ENCODE measurements at regions not wholly inside any gene's neighbourhood (a gene's known extent, or its start where the extent isn't known, plus 50 kb on each side); places are given as distances from the start of the nearest gene placed in this dataset.

DNA sequence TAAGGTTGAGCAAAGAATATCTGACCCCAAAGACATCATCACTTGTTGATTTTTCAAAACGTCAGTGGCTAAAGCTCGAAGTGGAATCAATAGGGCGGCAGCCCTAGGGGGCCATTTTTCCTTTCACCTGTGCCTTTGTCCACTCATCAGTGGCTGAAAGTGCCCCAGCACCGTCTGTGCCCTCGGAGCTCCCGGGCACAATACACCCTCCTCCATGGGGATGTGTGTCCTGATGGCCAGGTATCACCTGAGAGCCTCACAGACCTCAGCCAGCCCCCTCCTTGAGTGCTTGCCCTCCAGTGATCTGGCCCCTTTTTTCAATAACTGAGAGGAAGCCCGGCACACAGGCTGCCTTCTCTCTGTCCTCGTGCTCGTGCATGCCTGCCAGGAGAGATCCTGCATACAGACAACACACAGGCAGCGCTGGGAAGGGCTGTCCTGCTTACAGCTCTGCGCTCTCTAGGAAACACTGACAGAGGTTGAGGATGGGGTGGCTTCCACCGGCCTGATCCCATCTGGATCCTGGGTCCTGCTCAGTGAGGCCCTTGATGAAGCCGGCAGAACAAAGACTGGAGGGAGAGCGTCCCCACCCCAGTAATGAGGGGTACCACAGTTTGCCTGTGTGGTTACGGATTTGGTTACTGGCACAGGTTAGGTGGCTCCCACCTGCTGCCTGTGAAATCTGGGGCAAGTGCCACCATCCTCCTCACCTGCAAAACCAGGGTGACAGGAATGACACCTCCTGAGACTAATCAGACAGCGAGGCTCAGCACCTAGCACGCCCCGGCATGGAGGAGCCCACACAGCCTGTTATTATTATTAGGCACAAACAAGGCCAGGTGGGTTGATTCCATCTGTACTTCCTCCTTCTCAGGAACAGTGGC is 197.5 kb upstream of the RAB6C start:
- no peaks in the 10 kb centered on the region for H3K9me3 Mint-ChIP-seq
- no peaks in the 10 kb centered on the region for H3K4me1 Mint-ChIP-seq (ENCODE audit: low read depth)
- CTCF ChIA-PET, result no interaction called here
- H3K4me3 Mint-ChIP-seq, result no peak overlapping the region
- H3K27ac Mint-ChIP-seq, result no peak overlapping the region
- peaks cover 5% of the 10 kb centered on the region for H3K27me3 Mint-ChIP-seq (ENCODE audit: low read depth)
- no peaks in the 10 kb centered on the region for H3K36me3 Mint-ChIP-seq (ENCODE audit: low read depth)
- no peak for DNase-seq
- intact Hi-C loops (cut with micrococcal nuclease), result no loop called here

DNA sequence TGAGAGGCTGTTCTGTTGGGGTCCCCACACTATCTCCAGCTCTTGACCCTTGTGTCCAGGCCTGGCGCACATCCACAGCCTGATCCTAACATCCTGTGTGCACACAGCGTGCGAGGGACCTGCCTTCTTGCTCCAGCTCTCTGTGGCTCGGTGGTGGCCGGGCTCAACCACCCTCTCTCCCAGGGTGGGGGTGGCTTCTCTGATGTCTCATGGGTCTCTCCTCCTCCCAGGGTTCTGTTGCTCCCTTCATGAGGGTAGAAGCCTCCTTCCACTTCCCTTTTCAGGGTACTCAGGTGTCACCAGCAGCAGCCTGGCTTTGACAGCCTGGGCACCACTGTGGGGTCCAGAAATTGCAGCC is 196.9 kb upstream of the RAB6C start:
- CTCF ChIA-PET, result no interaction called here
- intact Hi-C loops (cut with micrococcal nuclease), result no loop called here
- no peaks in the 10 kb centered on the region for H3K9me3 Mint-ChIP-seq
- no peak for DNase-seq
- no peaks in the 10 kb centered on the region for H3K4me1 Mint-ChIP-seq (ENCODE audit: low read depth)
- peaks cover 5% of the 10 kb centered on the region for H3K27me3 Mint-ChIP-seq (ENCODE audit: low read depth)
- H3K4me3 Mint-ChIP-seq, result no peak overlapping the region
- H3K27ac Mint-ChIP-seq, result no peak overlapping the region
- H3K36me3 Mint-ChIP-seq (ENCODE audit: low read depth), result no peaks in the 10 kb centered on the region

DNA sequence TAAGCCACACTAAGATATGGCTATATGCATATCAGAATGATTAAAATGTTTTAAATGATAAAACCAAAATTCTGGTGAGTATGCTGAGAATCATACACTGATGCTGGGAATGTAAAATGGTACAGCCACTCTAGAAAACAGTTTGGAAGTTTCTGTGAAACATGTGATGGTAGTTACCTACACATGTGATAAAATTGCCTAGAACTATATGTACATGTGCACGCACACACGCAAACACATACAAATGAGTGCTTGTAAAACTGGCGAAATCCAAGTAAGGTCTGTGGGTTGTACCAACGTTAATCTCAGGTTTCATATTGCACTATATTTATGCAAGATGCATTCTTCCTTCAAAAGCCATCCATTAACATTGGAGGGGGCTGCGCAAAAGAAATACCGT is 195.0 kb upstream of the RAB6C start:
- no peak overlapping the region for H3K27ac Mint-ChIP-seq
- no peak overlapping the region for H3K4me3 Mint-ChIP-seq
- H3K9me3 Mint-ChIP-seq, result no peaks in the 10 kb centered on the region
- intact Hi-C loops (cut with micrococcal nuclease), result no loop called here
- DNase-seq, result no peak
- no peaks in the 10 kb centered on the region for H3K36me3 Mint-ChIP-seq (ENCODE audit: low read depth)
- CTCF ChIA-PET, result no interaction called here
- H3K27me3 Mint-ChIP-seq (ENCODE audit: low read depth), result peaks cover 3% of the 10 kb centered on the region
- H3K4me1 Mint-ChIP-seq (ENCODE audit: low read depth), result no peaks in the 10 kb centered on the region

DNA sequence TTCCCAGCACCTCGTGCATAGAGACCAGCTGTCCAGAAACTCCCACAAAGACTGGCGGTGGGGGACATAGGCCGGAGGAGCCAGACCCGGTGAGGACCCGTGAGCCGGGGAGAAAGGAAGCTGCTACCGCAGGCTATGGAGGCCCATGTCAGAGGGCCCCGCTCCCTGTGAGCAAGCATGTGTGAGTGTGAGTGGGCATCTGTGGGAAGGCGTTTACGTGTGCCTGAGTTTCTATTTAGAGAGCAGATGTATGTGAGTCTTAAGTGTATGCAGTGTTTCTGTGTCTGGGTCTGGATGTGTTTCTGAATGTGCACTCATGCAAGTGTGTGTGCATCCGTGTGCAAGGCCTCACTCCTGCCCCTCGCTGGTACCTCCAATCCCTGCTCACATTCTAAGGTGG is 187.8 kb upstream of the RAB6C start:
- Mint-ChIP-seq H3K9me3 (no peaks in the 10 kb centered on the region), H3K4me1 (ENCODE audit: low read depth) (no peaks in the 10 kb centered on the region), H3K4me3 (no peak overlapping the region), H3K27me3 (ENCODE audit: low read depth) (peaks cover 9% of the 10 kb centered on the region), H3K36me3 (ENCODE audit: low read depth) (no peaks in the 10 kb centered on the region), H3K27ac (no peak overlapping the region)
- intact Hi-C loops (cut with micrococcal nuclease), result no loop called here
- CTCF ChIA-PET, result no interaction called here
- DNase-seq, result no peak

DNA sequence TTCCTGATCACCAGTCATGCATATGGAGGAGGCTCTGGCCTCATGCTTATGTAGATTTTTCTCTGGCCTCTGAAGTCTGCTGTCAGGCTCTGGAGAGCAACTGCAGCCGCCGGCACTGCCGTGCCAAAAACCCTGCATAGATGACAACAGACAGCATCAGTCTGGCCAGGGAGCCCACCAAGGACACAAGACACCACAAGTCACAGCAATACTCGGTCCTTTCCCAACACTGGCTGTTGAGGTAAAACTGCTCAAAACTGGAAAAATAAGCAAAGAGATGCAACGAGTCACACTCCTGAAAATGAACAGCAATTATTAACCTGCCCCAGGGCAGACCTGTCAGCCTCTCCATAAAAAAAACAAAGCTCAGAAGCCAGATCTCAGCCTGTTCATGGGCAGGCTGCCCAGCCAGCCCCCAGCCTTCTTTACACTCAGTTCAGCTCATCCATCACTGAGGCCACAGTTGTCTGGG is 186.0 kb upstream of the RAB6C start:
- no peaks in the 10 kb centered on the region for H3K9me3 Mint-ChIP-seq
- H3K36me3 Mint-ChIP-seq (ENCODE audit: low read depth), result no peaks in the 10 kb centered on the region
- H3K4me1 Mint-ChIP-seq (ENCODE audit: low read depth), result no peaks in the 10 kb centered on the region
- intact Hi-C loops (cut with micrococcal nuclease), result no loop called here
- no peak for DNase-seq
- CTCF ChIA-PET, result no interaction called here
- no peak overlapping the region for H3K27ac Mint-ChIP-seq
- H3K27me3 Mint-ChIP-seq (ENCODE audit: low read depth), result peaks cover 9% of the 10 kb centered on the region
- no peak overlapping the region for H3K4me3 Mint-ChIP-seq

DNA sequence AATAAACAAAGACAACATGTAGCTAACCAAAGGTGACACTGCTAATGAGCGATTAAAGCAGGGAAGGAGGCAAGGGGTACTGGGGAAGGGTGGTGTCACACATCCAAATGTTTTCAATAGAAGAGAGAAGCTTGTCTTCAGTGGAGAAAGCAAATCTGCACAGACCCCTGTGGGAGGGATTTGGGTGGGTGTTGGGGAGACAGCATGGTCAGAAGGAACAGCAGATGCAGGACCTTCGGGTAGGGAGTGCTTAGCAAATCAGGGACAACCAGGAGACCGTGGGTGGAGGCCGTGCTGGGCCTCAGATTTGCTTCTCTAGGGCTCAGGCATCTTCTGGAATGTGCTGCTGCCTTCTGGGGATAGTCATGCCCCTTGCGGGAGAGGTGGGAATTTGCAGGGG is 185.3 kb upstream of the RAB6C start:
- no peak for DNase-seq
- no peaks in the 10 kb centered on the region for H3K9me3 Mint-ChIP-seq
- H3K4me1 Mint-ChIP-seq (ENCODE audit: low read depth), result no peaks in the 10 kb centered on the region
- CTCF ChIA-PET, result no interaction called here
- intact Hi-C loops (cut with micrococcal nuclease), result no loop called here
- H3K36me3 Mint-ChIP-seq (ENCODE audit: low read depth), result no peaks in the 10 kb centered on the region
- H3K27me3 Mint-ChIP-seq (ENCODE audit: low read depth), result peaks cover 9% of the 10 kb centered on the region
- no peak overlapping the region for H3K27ac Mint-ChIP-seq
- no peak overlapping the region for H3K4me3 Mint-ChIP-seq

DNA sequence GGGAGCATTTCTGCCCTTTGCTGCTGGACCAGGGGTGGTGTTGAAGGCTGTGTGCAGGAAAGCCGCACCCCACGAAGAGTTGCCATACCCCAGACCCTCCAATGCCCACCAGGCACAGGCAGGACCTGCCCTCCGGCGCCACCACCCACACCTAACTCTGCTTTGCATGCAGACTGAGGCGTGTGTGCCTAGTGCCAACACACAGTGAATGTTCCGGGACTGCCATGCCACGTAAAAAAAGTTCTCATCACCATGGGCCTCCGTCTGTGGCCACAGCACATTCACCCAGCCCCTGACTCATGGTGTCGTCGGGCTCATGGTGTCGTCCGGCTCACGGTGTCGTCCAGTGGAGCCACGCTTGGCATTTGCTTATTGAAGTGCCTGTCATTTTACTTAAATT is 184.9 kb upstream of the RAB6C start:
- intact Hi-C loops (cut with micrococcal nuclease), result no loop called here
- Mint-ChIP-seq H3K27ac (no peak overlapping the region), H3K36me3 (ENCODE audit: low read depth) (no peaks in the 10 kb centered on the region), H3K4me3 (no peak overlapping the region), H3K9me3 (no peaks in the 10 kb centered on the region), H3K27me3 (ENCODE audit: low read depth) (peaks cover 9% of the 10 kb centered on the region), H3K4me1 (ENCODE audit: low read depth) (no peaks in the 10 kb centered on the region)
- no peak for DNase-seq
- CTCF ChIA-PET, result no interaction called here

DNA sequence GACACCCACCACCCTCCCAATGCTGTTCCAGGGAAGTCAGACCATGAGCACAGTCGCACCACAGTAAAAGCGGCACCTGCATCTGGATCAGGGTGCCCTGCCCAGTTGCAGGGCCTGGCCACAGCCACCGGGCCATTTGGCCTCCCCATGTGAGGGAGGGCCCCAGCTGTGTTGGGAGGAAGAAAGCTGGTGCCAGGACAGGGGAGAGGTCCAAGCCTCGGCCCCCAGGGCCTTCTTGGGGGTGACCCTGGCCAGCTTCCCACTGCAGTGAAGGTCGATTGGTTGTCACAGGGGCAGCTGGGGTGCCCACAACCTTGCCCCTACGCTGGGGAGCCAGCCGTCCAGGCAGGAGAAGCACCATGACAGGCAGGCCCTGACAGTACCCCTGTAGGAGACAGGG is 183.2 kb upstream of the RAB6C start:
- no peak overlapping the region for H3K4me3 Mint-ChIP-seq
- H3K9me3 Mint-ChIP-seq, result no peaks in the 10 kb centered on the region
- peaks cover 9% of the 10 kb centered on the region for H3K27me3 Mint-ChIP-seq (ENCODE audit: low read depth)
- CTCF ChIA-PET, result no interaction called here
- no peak for DNase-seq
- no peaks in the 10 kb centered on the region for H3K36me3 Mint-ChIP-seq (ENCODE audit: low read depth)
- H3K27ac Mint-ChIP-seq, result no peak overlapping the region
- intact Hi-C loops (cut with micrococcal nuclease), result no loop called here
- H3K4me1 Mint-ChIP-seq (ENCODE audit: low read depth), result no peaks in the 10 kb centered on the region

DNA sequence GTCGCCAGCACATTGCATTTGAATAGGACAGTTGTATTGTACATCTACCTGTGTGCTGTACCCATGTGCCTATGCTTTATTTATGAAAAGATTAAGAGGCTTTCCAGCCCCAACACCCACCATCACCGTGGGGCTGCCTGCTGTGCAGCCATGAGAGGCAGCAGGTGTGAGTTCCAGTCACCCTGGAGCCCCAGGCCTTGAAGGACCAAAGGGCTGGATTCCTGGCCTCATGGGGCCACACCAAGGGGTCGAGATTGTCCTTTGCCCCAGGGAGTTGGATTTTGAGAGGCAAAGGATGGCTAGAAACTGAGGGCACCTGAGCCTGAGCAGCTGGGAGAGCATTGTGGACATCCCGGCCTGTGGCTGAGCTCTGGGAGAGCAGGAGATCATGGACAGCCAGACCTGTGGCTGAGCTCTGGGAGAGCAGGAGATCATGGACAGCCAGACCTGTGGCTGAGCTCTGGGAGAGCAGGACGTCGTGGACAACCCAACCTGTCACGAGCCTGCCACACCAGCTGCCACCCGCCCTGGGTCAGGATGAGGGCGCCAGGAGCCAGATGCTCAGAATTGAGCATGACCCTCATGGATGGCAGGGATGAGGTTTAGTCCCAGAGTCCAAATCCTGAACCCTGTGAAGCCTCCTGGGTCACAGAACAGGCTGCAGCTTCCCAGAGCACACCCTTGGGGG is 182.5 kb upstream of the RAB6C start:
- peaks cover 2% of the 10 kb centered on the region for H3K27me3 Mint-ChIP-seq (ENCODE audit: low read depth)
- no peaks in the 10 kb centered on the region for H3K36me3 Mint-ChIP-seq (ENCODE audit: low read depth)
- no peak overlapping the region for H3K4me3 Mint-ChIP-seq
- H3K9me3 Mint-ChIP-seq, result no peaks in the 10 kb centered on the region
- intact Hi-C loops (cut with micrococcal nuclease), result no loop called here
- CTCF ChIA-PET, result no interaction called here
- DNase-seq, result no peak
- no peaks in the 10 kb centered on the region for H3K4me1 Mint-ChIP-seq (ENCODE audit: low read depth)
- no peak overlapping the region for H3K27ac Mint-ChIP-seq

DNA sequence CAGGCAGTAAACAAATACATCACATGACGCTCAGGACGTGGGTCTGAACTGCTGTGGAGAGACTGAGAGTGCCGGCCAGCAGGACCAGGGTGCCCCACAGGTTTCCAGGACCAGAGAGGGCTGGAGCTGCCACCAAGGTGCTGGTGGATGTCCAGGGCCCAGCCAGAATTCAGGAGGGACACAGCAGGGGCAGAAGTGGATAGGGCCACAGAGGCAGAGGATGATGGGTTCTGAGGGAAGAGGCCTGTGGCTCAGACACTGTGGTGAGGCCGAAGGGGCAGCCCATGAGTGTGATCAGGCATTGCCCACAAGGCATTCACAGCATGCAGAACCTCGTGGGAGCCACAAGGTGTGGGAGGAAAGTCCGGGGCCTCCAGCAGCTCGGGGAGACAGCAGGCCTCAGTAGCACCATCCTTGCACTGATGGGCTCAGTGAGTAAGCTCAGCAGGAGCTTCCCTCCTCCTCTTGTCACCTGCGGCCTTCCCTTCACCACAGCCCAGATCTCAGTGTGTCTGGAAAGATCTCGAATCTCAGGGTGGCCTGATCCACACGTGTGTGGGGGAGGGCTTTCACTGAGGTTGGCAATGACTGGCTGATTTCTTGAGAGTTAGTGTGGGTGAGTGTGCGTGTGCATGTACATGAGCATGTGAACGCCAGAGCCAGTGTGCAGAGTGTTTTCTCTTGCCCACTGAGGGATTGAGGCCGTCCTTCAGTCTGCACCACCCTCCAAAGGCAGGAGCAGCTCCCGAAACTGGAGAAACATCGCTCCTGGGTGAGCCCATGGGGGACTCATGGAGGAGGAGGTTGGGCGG is 181.8 kb upstream of the RAB6C start:
- CTCF ChIA-PET, result no interaction called here
- intact Hi-C loops (cut with micrococcal nuclease), result no loop called here
- H3K27ac Mint-ChIP-seq, result no peak overlapping the region
- H3K36me3 Mint-ChIP-seq (ENCODE audit: low read depth), result no peaks in the 10 kb centered on the region
- DNase-seq, result no peak
- H3K4me3 Mint-ChIP-seq, result no peak overlapping the region
- H3K4me1 Mint-ChIP-seq (ENCODE audit: low read depth), result no peaks in the 10 kb centered on the region
- no peaks in the 10 kb centered on the region for H3K27me3 Mint-ChIP-seq (ENCODE audit: low read depth)
- H3K9me3 Mint-ChIP-seq, result no peaks in the 10 kb centered on the region

DNA sequence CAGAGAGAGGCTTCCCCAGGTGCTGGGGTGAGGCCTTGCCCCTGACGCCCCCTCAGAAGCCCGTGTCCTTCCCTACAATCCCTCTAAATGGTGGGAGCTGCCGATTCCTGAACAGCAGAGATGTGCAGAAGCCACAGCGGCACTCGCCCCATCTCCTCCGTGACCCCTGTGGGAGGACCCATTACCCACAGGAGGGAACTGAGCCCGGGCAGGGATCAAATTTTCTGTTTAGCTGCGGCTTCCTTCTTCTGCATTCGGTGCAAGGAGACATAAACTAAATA is 181.2 kb upstream of the RAB6C start:
- no peak for DNase-seq
- Mint-ChIP-seq H3K27ac (no peak overlapping the region), H3K9me3 (no peaks in the 10 kb centered on the region), H3K4me3 (no peak overlapping the region), H3K27me3 (ENCODE audit: low read depth) (no peaks in the 10 kb centered on the region), H3K36me3 (ENCODE audit: low read depth) (no peaks in the 10 kb centered on the region), H3K4me1 (ENCODE audit: low read depth) (no peaks in the 10 kb centered on the region)
- intact Hi-C loops (cut with micrococcal nuclease), result no loop called here
- CTCF ChIA-PET, result no interaction called here

DNA sequence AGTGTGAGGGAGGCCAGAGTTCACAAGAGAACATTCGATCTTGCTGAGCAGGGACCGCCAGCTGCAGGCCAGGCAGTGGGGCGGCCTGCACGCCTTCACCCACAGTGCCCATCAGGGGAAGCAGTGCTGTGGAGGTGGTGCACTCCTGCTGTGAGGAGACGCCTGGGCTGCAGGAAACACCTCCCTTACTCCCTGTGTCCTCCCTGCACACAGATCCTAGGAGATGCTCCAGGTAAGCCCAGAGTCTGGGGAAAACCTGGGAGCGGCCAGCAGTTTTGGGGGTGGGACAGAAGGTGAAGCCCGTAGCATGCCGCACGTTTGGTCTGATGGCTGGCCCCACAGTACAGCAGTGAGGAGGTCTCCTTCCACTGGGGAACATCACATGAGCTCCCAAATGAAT is 180.8 kb upstream of the RAB6C start:
- intact Hi-C loops (cut with micrococcal nuclease), result no loop called here
- Mint-ChIP-seq H3K27ac (no peak overlapping the region), H3K4me3 (no peak overlapping the region), H3K4me1 (ENCODE audit: low read depth) (no peaks in the 10 kb centered on the region), H3K9me3 (no peaks in the 10 kb centered on the region), H3K36me3 (ENCODE audit: low read depth) (no peaks in the 10 kb centered on the region), H3K27me3 (ENCODE audit: low read depth) (no peaks in the 10 kb centered on the region)
- CTCF ChIA-PET, result no interaction called here
- DNase-seq, result no peak

All from activated naive CD4-positive, alpha-beta T cell treated with anti-CD3 and anti-CD28 coated beads for 36 hours (primary cell).